Neural progenitor cell (in vitro differentiated cells): ENCODE measurements at regions not wholly inside any gene's neighbourhood (a gene's known extent, or its start where the extent isn't known, plus 50 kb on each side); places are given as distances from the start of the nearest gene placed in this dataset.
"Not testable (repeated sequence)": the region's sequence is repeated elsewhere in the genome, so short reads cannot be mapped to it uniquely, and the experiment has no call there.

Experiments used
- EZH2 ChIP-seq: fragments of 200-600 bp; sonication (generic); IDR thresholded peaks from 2 replicates; pipeline ENCODE4 v1.6.1; 2017; ENCODE audit warnings: antibody characterized with exemption, mild to moderate bottlenecking, moderate library complexity
- EZH2phosphoT487 ChIP-seq: fragments of 200-600 bp; sonication (generic); IDR thresholded peaks from 2 replicates; pipeline ENCODE4 v1.6.1; 2017; ENCODE audit warnings: antibody characterized with exemption
- TF ChIP-seq, protein P1 (sequence below): fragments of 200-600 bp; sonication (generic); IDR thresholded peaks from 2 replicates; pipeline ENCODE4 v1.5.1; 2017; ENCODE audit warnings: antibody characterized with exemption, mild to moderate bottlenecking

DNA sequence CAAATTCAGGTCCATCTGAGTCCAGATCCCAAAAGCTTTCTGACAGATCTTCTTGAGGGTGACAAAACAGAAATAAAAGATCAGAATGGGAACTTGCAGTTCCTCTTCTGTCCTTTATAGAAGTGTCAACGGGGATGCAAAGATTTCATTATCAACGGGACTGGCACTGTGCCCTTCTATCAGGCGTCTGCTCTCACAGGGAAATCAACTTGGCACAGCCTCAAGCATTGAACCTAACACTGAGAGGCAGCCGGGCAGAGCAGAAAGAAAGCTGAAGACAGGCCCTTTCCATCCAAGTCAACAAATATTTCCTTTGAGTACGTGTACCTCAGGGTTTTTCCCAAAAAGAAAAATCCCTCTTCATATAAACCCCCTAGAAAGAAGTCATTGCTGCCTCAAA, 194.5 kb downstream of the NPIPA8 start:
- TF ChIP-seq, protein P1, sequence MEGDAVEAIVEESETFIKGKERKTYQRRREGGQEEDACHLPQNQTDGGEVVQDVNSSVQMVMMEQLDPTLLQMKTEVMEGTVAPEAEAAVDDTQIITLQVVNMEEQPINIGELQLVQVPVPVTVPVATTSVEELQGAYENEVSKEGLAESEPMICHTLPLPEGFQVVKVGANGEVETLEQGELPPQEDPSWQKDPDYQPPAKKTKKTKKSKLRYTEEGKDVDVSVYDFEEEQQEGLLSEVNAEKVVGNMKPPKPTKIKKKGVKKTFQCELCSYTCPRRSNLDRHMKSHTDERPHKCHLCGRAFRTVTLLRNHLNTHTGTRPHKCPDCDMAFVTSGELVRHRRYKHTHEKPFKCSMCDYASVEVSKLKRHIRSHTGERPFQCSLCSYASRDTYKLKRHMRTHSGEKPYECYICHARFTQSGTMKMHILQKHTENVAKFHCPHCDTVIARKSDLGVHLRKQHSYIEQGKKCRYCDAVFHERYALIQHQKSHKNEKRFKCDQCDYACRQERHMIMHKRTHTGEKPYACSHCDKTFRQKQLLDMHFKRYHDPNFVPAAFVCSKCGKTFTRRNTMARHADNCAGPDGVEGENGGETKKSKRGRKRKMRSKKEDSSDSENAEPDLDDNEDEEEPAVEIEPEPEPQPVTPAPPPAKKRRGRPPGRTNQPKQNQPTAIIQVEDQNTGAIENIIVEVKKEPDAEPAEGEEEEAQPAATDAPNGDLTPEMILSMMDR: not testable (repeated sequence)
- TF ChIP-seq EZH2, EZH2phosphoT487: not testable (repeated sequence)
